IMR-90 (cell line): ENCODE measurements at regions not wholly inside any gene's neighbourhood (a gene's known extent, or its start where the extent isn't known, plus 50 kb on each side); places are given as distances from the start of the nearest gene placed in this dataset.
A peak's percentile ranks its signal among the peaks of the same experiment; 100 is the strongest.

Experiments
- BHLHE40 ChIP-seq: fragments of 150-350 bp; IDR thresholded peaks from 2 replicates; pipeline ENCODE4 v1.6.1; 2016; ENCODE audit warnings: mild to moderate bottlenecking, low read depth, low read length
- CEBPB ChIP-seq: IDR thresholded peaks from 2 replicates; pipeline ENCODE4 v1.6.1; 2012; ENCODE audit warnings: low read depth, low read length, improper control_type of control experiment
- MAFK ChIP-seq: IDR thresholded peaks from 2 replicates; pipeline ENCODE4 v1.6.1; 2012; ENCODE audit warnings: low read depth, low read length, improper control_type of control experiment
- MXI1 ChIP-seq: IDR thresholded peaks from 2 replicates; pipeline ENCODE4 v1.6.1; 2012; ENCODE audit warnings: low read depth, mild to moderate bottlenecking, low read length, moderate library complexity, borderline replicate concordance
- POLR2A ChIP-seq: IDR thresholded peaks from 2 replicates; pipeline ENCODE4 v1.6.1; 2012; ENCODE audit warnings: mild to moderate bottlenecking, low read depth, low read length
- RAD21 ChIP-seq: IDR thresholded peaks from 2 replicates; pipeline ENCODE4 v1.6.1; 2012; ENCODE audit warnings: low read length, improper control_type of control experiment
- RCOR1 ChIP-seq: IDR thresholded peaks from 2 replicates; pipeline ENCODE4 v1.6.1; 2012; ENCODE audit warnings: mild to moderate bottlenecking, low read length, improper control_type of control experiment; ENCODE audit not compliant: insufficient replicate concordance
- RFX5 ChIP-seq: IDR thresholded peaks from 2 replicates; pipeline ENCODE4 v1.8.0; 2012; ENCODE audit warnings: low read depth, mild to moderate bottlenecking, low read length, moderate library complexity
- SMC3 ChIP-seq: fragments of 150-350 bp; IDR thresholded peaks from 2 replicates; pipeline ENCODE4 v1.6.1; 2016; ENCODE audit warnings: low read depth, mild to moderate bottlenecking, antibody characterized with exemption, low read length, moderate library complexity
- TF ChIP-seq, protein P1 (sequence below): conservative IDR thresholded peaks from 2 replicates; pipeline ENCODE4 v1.5.1; 2012; ENCODE audit warnings: mild to moderate bottlenecking, low read depth, low read length, improper control_type of control experiment
- TF ChIP-seq, protein P2 (sequence below): fragments of 150-350 bp; IDR thresholded peaks from 2 replicates; pipeline ENCODE4 v1.6.1; 2017; ENCODE audit warnings: mild to moderate bottlenecking, antibody characterized with exemption, low read length, low read depth

DNA sequence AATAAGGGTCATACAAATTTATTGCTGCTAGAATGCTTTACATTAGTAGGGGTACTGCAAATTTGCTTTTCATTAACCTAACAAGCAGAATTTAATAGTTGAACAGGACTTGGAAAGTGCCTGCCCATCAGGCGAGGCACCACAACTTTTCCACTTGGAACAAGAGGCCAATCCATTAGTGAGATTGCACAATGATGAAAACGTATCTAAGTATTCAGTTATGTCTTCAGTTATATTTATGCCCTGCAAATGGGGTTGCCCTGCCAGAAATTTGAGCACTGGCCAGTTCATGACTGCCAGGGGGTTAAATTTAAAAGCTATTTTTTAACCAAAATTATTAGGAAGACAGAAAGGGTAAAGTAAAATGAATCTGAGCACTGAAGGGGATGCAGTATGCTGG, 111.1 kb upstream of the PALS2 start:
- TF ChIP-seq POLR2A = no peak
- TF ChIP-seq MAFK = no peak
- TF ChIP-seq CEBPB = peak; percentile 47
- TF ChIP-seq, protein P1, sequence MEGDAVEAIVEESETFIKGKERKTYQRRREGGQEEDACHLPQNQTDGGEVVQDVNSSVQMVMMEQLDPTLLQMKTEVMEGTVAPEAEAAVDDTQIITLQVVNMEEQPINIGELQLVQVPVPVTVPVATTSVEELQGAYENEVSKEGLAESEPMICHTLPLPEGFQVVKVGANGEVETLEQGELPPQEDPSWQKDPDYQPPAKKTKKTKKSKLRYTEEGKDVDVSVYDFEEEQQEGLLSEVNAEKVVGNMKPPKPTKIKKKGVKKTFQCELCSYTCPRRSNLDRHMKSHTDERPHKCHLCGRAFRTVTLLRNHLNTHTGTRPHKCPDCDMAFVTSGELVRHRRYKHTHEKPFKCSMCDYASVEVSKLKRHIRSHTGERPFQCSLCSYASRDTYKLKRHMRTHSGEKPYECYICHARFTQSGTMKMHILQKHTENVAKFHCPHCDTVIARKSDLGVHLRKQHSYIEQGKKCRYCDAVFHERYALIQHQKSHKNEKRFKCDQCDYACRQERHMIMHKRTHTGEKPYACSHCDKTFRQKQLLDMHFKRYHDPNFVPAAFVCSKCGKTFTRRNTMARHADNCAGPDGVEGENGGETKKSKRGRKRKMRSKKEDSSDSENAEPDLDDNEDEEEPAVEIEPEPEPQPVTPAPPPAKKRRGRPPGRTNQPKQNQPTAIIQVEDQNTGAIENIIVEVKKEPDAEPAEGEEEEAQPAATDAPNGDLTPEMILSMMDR = no peak
- TF ChIP-seq RAD21 = no peak
- TF ChIP-seq, protein P2, sequence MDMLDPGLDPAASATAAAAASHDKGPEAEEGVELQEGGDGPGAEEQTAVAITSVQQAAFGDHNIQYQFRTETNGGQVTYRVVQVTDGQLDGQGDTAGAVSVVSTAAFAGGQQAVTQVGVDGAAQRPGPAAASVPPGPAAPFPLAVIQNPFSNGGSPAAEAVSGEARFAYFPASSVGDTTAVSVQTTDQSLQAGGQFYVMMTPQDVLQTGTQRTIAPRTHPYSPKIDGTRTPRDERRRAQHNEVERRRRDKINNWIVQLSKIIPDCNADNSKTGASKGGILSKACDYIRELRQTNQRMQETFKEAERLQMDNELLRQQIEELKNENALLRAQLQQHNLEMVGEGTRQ = no peak
- no peak for TF ChIP-seq RFX5
- TF ChIP-seq MXI1 = no peak
- no peak for TF ChIP-seq BHLHE40
- TF ChIP-seq RCOR1 = no peak
- TF ChIP-seq SMC3 = no peak
